COLO668 (cell line): ENCODE measurements at regions not wholly inside any gene's neighbourhood (a gene's known extent, or its start where the extent isn't known, plus 50 kb on each side); places are given as distances from the start of the nearest gene placed in this dataset.
"Not testable (repeated sequence)": the region's sequence is repeated elsewhere in the genome, so short reads cannot be mapped to it uniquely, and the experiment has no call there.

Source experiments
- DNase-seq: peaks from one replicate; lab custom pipeline; 2025; ENCODE audit not compliant: unreplicated experiment; lab: John Stamatoyannopoulos, UW

DNA sequence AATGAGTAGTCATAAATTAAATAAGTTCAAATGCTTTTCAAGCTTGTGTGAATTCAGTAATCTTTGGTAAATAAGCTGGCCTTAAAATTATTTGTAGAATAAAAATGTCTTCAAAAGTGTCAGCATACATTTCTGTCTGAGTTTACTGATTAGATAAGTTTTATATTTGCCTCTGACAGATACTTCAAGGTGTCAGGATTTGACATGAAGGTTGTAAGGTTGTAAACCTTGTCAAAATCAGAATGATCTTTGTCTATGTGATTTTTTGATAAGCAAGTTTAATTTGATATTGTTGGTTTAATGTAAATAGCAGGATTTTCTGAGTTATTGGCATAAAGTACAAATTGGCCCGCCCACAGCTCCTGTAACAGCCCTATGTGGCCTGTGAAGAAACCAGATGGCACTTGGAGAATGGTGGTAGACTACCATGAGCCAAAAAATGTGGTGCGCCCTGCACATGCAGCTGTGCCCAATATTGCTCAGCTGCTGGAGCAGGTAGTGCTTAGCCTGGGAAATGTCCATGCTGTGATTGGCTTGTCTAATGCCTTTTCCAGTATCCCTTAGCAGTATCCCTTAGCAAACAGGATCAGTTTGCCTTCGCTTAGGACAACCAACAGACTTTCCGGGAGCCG lies 188.0 kb upstream of the SPHKAP start:
- no peak for DNase-seq

- peak; percentile 65 for DNase-seq
These were observed 185.9 kb upstream of the SPHKAP start for GRCh38 chr2:228367356-228367755.

GRCh38 chr2:228359473-228359872 lies 178.0 kb upstream of the SPHKAP start:
- no peak for DNase-seq

DNA sequence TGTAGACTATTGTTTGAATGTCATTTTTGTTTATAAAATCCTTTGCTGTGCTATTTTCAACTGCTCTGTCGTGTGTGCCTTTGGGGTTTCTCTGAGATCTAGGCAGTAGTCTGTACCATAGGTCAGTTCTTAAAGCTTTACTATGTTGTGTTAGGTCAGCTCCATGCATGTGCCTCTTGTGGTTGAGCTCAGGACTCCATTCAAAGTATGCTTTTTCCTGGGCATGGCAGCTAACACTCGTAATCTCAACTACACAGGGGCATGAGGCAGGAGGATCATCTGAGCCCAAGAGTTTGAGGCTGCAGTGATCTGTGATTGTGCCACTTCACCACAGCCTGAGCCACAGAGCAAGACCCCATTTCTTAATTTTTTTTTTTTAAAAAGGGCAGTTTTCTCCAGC lies 174.4 kb upstream of the SPHKAP start:
- DNase-seq: no peak

- not testable (repeated sequence) for DNase-seq
These were observed 171.5 kb upstream of the SPHKAP start for GRCh38 chr2:228352980-228353379.

DNA sequence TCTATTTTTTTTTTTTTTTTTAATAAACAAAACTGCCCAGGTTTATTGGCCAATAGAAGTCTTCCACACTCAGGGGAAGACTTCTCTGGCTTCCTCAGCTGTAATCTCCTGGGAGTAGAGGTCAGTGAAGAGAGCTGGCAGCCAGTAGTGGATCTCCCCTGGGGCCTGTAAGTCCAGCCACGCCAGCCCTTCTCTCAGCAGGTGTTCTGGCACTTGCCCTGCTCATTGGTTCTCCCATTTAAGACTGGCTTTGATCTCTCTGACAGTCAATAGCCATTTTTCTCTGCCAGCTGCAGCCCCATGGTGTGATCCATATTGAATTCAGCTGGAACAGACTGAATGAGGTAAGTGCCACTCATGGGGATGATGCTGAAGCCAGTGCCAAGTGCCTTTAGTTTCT lies 170.6 kb upstream of the SPHKAP start:
- peak; percentile 11 for DNase-seq

DNA sequence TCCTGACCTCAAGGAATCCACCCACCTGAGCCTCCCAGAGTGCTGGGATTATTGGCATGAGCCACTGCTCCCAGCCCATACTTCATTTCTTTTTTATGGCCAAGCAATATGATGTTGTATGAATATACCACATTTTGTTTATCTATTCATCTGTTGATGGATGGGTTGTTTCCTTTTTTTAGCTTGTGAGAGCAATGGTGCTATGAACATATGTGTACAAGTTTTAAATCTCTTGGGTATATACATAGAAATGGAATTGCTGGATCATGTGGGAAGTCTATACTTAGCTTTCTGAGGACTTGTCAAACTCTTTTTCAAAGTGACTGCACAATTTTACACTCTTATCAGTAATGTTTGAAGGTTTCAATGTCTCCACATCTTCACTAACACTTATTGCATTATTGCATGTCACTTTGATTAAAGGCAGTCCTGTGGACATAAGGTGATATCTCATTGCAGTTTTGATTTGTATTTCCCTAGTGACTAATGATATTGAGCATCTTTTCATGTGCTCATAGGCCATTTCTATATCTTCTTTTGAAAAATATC lies 167.1 kb upstream of the SPHKAP start:
- no peak for DNase-seq

DNA sequence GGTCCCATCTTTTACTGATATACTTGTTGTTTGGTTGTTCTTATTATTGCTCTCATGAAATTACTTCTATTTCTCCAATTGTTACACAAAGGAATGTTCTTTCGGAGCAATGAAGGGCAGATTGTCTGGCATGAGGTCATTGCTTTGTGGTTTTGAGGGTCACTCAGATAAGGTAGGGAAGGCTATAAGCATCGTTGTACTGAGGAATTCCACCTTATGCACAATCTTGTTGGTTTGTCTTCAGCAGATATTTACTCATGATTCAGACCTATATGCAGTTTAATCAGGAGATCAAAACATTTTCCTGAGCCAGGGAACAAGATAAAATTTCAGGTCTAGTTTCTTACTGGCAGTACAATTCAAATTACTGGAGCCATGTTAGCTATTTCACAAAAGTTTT lies 163.0 kb upstream of the SPHKAP start:
- DNase-seq: no peak

DNA sequence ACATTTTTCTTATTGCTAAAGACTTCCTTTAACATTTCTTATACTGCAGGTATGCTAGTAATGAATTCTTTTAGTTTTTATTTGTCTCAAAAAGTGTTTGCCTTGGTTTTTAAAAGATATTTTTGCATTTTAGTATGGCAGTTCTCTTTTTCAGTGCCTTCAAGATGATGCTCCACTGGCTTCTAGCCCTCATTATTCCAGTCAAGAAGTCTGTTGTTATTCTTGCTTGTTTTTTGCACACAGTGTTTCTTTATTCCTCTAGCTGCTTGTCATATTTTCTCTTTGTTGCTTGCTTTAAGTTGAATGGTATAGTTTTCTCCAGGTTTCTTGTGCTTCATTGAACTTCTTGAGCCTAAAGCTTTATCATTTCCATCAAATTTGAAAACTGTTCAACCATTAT lies 158.0 kb upstream of the SPHKAP start:
- no peak for DNase-seq

GRCh38 chr2:228334180-228334579 lies 152.7 kb upstream of the SPHKAP start:
- DNase-seq: no peak

DNA sequence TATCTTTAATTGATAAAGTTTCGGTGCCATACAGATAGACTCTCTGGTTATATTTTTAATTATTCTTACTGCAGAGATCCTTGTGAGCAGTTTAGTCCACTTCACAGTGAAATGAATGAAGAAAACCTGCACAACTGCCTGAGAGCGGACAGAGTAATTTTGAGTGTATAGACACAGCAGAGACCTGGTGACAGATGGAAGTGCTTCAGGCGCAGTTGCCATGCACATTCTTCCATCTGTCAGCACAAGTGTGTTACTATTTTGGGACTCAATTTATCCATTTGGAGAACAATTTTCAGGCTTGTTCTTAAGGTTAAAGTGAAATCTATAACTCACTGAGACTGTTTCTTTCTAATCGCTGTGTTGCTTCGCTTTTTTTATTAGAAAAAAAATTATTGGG lies 147.8 kb upstream of the SPHKAP start:
- no peak for DNase-seq

DNA sequence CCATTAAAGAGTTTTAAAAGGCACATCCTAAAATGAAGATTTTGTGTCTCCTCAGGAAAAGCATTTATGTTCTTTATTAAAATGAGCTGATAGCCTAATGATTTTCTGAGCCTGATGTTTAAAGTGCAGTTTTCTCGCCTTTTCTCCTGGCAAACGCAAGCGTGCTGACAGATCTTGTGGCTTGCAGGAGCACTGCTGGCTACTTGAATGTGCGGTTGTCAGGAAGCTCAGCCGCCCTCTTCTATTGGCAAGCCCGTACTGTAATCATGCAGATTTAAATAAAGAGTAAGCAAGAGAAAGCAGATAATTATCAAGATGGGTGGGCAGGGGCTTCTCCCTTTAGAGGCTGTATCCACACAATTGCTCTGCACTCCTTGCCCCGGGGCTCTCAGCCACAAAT lies 139.5 kb upstream of the SPHKAP start:
- DNase-seq: no peak

DNA sequence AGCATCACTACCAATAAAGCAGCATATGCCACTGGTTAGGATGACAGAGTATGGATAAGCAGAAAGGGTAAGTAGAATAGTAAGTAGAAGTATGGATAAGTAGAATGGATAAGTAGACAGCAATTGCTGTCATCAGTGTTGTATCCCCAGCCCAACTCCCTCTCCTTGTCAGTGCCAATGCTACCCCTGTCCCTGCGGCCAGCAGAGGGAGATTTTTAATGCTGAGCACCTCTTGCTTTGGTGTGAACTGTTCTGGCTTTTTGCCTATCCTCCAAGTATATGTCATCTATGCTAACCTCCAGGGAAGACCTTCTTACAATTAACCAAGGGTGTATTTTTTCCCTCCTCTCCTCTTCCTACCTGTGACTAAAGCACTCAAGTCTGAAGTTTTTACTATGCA lies 136.7 kb upstream of the SPHKAP start:
- peak; percentile 54 for DNase-seq

GRCh38 chr2:228312172-228312571 lies 130.7 kb upstream of the SPHKAP start:
- DNase-seq: no peak

GRCh38 chr2:228303960-228304359 lies 122.5 kb upstream of the SPHKAP start:
- no peak for DNase-seq

GRCh38 chr2:228283491-228284171 lies 102.1 kb upstream of the SPHKAP start:
- DNase-seq: no peak

GRCh38 chr2:228282376-228282775 lies 100.9 kb upstream of the SPHKAP start:
- DNase-seq: no peak

DNA sequence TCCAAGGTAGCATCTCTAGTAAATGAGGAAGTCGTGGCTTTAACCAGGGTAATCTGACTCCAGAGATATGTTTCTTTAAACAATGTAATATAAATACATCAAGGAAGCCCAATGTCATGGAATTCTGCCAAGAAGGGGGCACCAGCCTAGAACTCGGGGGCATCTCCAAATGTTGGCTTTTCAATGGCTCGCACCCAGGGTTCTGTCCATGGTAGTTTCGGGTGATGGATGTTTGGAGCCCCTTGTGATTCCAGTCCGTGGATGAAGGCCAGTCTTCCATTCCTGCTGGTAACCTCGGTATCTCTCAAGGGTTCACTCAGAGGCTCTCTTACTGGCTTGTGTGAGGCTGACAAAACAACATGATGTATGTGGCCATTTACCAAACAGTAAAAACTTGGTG lies 91.7 kb upstream of the SPHKAP start:
- DNase-seq: no peak

GRCh38 chr2:228269351-228269750 lies 87.9 kb upstream of the SPHKAP start:
- no peak for DNase-seq

DNA sequence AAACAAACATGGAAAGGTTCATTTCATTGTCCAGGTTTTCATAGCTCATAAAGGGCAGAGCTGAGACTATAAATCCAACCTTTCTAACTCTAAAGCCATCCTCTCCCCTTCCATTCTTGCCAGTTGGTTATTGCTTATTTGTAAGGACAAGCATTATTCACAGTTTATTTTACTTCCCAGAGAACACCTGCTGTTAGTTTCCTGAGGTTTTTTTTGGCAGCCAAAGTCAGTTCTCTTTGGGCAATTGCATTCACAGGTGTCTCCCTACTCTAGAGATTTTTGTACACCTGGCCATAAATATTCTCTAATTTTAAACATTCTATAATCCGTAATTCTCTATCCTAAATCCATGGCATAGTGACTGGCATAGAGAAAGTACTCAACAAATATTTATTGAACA lies 87.3 kb upstream of the SPHKAP start:
- no peak for DNase-seq

- no peak for DNase-seq
These were observed 86.8 kb upstream of the SPHKAP start for GRCh38 chr2:228268301-228268700.

DNA sequence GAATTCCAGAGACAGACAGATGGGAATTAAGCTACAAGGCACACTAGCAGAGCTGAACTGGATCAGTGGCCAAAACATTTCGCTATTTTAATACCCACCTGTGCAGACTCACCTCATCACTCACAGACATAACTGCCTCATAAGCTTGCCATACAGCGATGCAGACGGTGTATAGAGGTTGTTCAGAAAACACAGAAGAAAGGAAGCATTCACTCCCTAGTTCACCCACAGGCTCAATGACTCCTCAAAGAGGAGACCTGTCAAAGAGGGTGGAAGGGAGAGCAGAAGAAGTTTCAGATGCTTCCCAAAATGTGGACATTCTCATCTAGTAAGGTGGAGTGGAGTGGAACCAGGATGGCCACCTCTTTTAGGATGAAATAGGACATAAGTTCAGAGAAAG lies 81.7 kb upstream of the SPHKAP start:
- DNase-seq: no peak

DNA sequence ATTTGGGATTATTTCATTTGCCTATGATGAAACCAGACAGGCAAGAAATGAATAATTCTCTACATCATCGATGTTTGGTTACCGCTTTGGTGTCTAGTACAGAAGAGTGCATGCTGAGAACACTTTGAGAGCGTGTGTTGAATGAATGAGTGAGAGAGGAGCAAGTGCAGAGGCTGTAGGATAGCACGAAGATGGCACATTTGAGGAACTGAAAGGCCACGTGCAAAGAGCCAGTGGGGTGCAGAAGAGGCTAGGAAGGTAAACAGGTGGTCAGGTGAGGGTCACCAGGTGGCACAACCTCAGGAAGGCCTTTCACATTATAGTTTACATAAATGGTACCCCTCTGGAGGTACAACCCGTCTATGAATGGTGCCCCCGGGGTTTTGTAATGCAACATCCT lies 80.1 kb upstream of the SPHKAP start:
- DNase-seq: no peak
